Activated T-cell treated with anti-CD3 and anti-CD28 coated beads, Interleukin-2, amount 50 U/mL, for 24 hours (primary cell): ENCODE measurements at regions not wholly inside any gene's neighbourhood (a gene's known extent, or its start where the extent isn't known, plus 50 kb on each side); places are given as distances from the start of the nearest gene placed in this dataset.

Experiments used
- DNase-seq: peaks from one replicate; pipeline ENCODE4 v3.0.0-alpha.2; 2020
- H3K27ac Mint-ChIP-seq: 2 replicates; pipeline ENCODE4 v1.8.0; 2020; ENCODE audit warnings: mild to moderate bottlenecking, mixed read lengths
- H3K27me3 Mint-ChIP-seq: 2 replicates; pipeline ENCODE4 v1.8.0; 2020; ENCODE audit warnings: mixed read lengths
- H3K36me3 Mint-ChIP-seq: 2 replicates; pipeline ENCODE4 v1.8.0; 2020; ENCODE audit warnings: low read depth, mixed read lengths
- H3K4me1 Mint-ChIP-seq: 2 replicates; pipeline ENCODE4 v1.8.0; 2020; ENCODE audit warnings: low read depth, mixed read lengths
- H3K4me3 Mint-ChIP-seq: 2 replicates; pipeline ENCODE4 v1.8.0; 2020; ENCODE audit warnings: mild to moderate bottlenecking, moderate library complexity, mixed read lengths
- H3K9me3 Mint-ChIP-seq: 2 replicates; pipeline ENCODE4 v1.8.0; 2020; ENCODE audit warnings: mixed read lengths

- Mint-ChIP-seq H3K27me3 (peaks cover 85% of the 10 kb centered on the region), H3K36me3 (no peaks in the 10 kb centered on the region), H3K4me1 (peaks cover 48% of the 10 kb centered on the region), H3K4me3 (no peak overlapping the region), H3K9me3 (no peaks in the 10 kb centered on the region), H3K27ac (no peak overlapping the region)
- no peak for DNase-seq
These were observed 100.9 kb upstream of the PRDM1 start for GRCh38 chr6:105985098-105985815.

DNA sequence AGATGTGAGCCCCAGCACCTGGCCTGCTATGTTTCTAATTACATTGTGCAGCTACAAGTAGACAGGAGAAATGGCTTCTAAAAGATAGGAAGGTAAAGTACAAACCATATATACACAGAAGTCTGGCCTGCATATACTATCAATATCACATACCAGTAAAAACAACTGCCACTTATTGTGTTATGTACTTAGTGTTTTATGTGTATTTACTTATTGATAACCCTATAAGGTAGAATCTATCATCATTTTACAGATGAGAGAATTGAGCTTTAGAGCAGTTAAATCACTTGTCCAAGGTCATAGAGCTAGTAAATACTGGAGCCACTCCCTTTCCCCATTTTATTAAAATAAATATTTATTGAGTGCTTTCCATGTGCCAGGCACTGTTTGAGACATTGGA, 102.4 kb upstream of the PRDM1 start:
- Mint-ChIP-seq H3K4me3 (no peak overlapping the region), H3K27ac (peak overlapping the region; percentile 96), H3K27me3 (peaks cover 76% of the 10 kb centered on the region), H3K4me1 (peaks cover 58% of the 10 kb centered on the region), H3K9me3 (no peaks in the 10 kb centered on the region), H3K36me3 (no peaks in the 10 kb centered on the region)
- no peak for DNase-seq

DNA sequence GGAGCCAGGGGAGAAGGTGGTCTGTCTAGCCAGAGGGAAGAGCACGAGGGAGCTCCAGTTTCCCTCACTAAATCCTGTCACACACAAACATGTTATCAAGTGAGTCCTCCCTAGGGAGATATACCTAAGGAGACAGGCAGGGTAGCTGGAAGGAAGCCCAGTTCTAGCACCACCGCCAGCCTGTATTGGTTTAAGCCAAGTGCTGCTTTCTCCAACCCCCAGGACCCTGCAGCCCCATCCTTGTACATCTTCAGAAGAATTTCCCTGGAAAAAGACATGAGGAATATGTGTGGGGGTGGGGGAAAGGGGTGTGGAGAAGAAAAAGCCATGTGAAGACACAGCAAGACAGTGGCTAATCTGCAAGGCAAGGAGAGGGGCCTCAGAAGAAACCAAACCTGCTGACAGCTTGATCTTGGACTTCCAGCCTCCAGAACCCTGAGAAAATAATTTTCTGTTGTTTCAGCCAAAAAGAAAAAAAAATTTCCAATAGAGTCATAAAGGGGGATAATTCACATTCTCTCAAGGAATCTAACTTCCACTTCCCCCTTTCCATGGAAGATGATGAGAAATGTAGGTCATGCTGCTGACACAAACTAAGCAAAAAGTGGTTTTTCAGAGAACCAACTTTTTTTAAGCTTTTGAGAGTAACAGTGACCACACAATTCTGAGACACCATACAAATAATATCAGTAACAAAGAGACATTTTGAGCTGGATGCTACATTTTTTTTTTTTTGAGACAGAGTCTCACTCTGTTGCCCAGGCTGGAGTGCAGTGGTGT, 103.2 kb upstream of the PRDM1 start:
- DNase-seq: no peak
- H3K27ac Mint-ChIP-seq: peak overlapping the region; percentile 96
- H3K36me3 Mint-ChIP-seq: no peaks in the 10 kb centered on the region
- H3K4me1 Mint-ChIP-seq: peaks cover 61% of the 10 kb centered on the region
- peaks cover 78% of the 10 kb centered on the region for H3K27me3 Mint-ChIP-seq
- no peak overlapping the region for H3K4me3 Mint-ChIP-seq
- H3K9me3 Mint-ChIP-seq: peaks cover under 1% of the 10 kb centered on the region

DNA sequence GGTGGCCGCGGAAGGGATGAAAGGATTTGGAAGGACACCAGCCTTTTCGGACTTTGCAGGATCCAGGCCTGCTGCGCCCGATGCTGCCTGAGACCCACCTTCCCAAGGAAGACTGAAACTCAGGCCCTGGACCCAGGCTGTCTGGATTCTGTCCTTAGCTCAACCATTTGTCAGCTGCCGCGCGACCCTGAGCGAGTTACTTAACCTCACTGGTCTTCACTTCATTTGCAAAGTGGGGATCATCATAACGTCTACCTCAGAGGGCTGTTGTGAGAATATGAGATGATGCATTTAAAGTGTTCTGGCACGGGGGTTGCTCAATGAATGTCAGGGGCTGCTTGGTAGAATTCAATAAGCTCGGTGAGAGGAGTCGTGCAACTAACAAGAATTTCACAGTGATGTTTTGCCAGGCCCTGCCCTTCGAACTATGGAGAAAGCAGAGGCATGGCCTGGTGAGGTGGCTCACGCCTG, 104.2 kb upstream of the PRDM1 start:
- H3K27me3 Mint-ChIP-seq: peaks cover 73% of the 10 kb centered on the region
- no peak for DNase-seq
- H3K4me3 Mint-ChIP-seq: peak overlapping the region; percentile 79
- H3K4me1 Mint-ChIP-seq: peaks cover 61% of the 10 kb centered on the region
- peak overlapping the region; percentile 96 for H3K27ac Mint-ChIP-seq
- peaks cover 2% of the 10 kb centered on the region for H3K9me3 Mint-ChIP-seq
- no peaks in the 10 kb centered on the region for H3K36me3 Mint-ChIP-seq

DNA sequence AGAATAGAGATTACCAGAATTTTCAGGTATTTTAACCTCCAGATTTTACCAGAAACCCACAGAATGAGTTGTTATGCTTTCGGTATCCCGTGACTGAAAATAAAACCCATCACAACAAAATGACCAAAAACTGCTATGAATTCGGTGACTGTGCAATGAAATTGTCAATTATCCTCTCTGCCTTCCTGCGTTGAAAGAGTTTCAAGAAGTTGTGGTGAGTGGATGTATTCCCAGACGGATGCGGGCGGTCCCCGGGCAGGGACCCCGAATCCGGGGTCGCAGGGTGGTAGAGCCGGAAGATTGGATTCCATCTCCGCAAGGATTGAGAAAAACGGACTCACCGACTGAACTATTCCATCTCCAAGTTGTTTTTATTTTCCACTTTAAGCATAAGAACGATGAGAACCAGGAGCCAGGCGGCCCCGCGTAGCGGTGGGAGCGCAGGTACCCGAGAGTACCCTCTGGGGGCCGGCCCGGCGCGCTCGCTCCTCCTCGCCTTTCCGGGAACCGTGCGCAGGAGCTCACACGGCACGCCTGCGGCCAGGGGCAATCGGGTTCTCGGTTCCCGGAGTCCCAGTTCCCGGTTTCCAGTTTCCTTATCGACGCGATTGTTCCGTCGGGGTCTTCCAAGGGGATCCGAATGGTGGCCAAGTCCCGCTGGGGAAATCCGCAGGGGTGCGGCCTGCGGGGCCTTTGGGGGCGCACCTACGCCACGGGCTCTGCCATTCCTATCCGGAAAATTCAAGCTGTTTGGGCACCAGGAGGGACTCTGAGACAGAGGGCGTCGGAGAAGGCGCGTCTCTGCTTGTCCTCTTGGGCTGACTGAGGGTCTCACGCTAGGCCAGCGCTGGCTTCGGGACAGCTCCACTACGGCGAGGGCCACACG, 104.9 kb upstream of the PRDM1 start:
- H3K27ac Mint-ChIP-seq: peak overlapping the region; percentile 96
- peaks cover 2% of the 10 kb centered on the region for H3K9me3 Mint-ChIP-seq
- peaks cover 72% of the 10 kb centered on the region for H3K27me3 Mint-ChIP-seq
- peaks cover 61% of the 10 kb centered on the region for H3K4me1 Mint-ChIP-seq
- peak overlapping the region; percentile 79 for H3K4me3 Mint-ChIP-seq
- DNase-seq: peak; percentile 62
- H3K36me3 Mint-ChIP-seq: no peaks in the 10 kb centered on the region

- peaks cover 66% of the 10 kb centered on the region for H3K27me3 Mint-ChIP-seq
These were observed 107.2 kb upstream of the PRDM1 start for GRCh38 chr6:105978974-105979373.

GRCh38 chr6:105977934-105978504, 108.1 kb upstream of the PRDM1 start:
- Mint-ChIP-seq H3K27ac (no peak overlapping the region), H3K27me3 (peaks cover 60% of the 10 kb centered on the region), H3K9me3 (peaks cover 13% of the 10 kb centered on the region), H3K4me1 (peaks cover 44% of the 10 kb centered on the region), H3K4me3 (no peak overlapping the region), H3K36me3 (peaks cover 4% of the 10 kb centered on the region)
- DNase-seq: no peak

More at GRCh38 chr6:105978974-105979373, 107.2 kb upstream of the PRDM1 start:
- DNase-seq: no peak
- no peak overlapping the region for H3K4me3 Mint-ChIP-seq
- H3K36me3 Mint-ChIP-seq: no peaks in the 10 kb centered on the region
- H3K27ac Mint-ChIP-seq: no peak overlapping the region
- peaks cover 52% of the 10 kb centered on the region for H3K4me1 Mint-ChIP-seq
- H3K9me3 Mint-ChIP-seq: peaks cover 6% of the 10 kb centered on the region

DNA sequence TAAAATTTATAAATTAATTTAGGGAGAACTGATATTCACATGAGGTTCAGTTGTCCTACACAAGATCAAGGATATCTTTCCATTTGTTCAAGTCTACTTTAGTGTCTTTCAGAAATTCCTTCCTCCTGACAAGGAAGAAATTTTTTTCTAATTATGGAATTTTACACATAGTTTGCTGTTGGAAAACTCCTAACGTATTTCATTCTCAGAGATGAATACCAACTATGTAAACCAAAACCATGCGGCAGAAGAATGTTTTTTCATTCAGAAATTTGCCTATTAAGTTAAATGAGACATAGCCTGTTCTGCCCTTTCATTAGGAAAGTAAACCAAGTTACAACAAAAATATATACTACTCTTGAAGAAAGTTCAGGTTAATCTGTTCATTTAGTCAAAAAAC, 111.2 kb upstream of the PRDM1 start:
- Mint-ChIP-seq H3K4me1 (peaks cover 17% of the 10 kb centered on the region), H3K4me3 (no peak overlapping the region), H3K27ac (no peak overlapping the region), H3K27me3 (peaks cover 45% of the 10 kb centered on the region), H3K36me3 (peaks cover 10% of the 10 kb centered on the region), H3K9me3 (peaks cover 29% of the 10 kb centered on the region)
- no peak for DNase-seq

GRCh38 chr6:105972440-105972839, 113.7 kb upstream of the PRDM1 start:
- H3K4me1 Mint-ChIP-seq: peaks cover 3% of the 10 kb centered on the region
- H3K9me3 Mint-ChIP-seq: peaks cover 38% of the 10 kb centered on the region
- H3K36me3 Mint-ChIP-seq: peaks cover 10% of the 10 kb centered on the region
- H3K27me3 Mint-ChIP-seq: peaks cover 30% of the 10 kb centered on the region
- no peak for DNase-seq
- H3K27ac Mint-ChIP-seq: no peak overlapping the region
- no peak overlapping the region for H3K4me3 Mint-ChIP-seq

- H3K4me1 Mint-ChIP-seq: no peaks in the 10 kb centered on the region
- H3K27me3 Mint-ChIP-seq: peaks cover 7% of the 10 kb centered on the region
- DNase-seq: no peak
- H3K27ac Mint-ChIP-seq: no peak overlapping the region
- peaks cover 10% of the 10 kb centered on the region for H3K36me3 Mint-ChIP-seq
- peaks cover 35% of the 10 kb centered on the region for H3K9me3 Mint-ChIP-seq
- H3K4me3 Mint-ChIP-seq: no peak overlapping the region
These were observed 117.4 kb upstream of the PRDM1 start for GRCh38 chr6:105968603-105969333.

DNA sequence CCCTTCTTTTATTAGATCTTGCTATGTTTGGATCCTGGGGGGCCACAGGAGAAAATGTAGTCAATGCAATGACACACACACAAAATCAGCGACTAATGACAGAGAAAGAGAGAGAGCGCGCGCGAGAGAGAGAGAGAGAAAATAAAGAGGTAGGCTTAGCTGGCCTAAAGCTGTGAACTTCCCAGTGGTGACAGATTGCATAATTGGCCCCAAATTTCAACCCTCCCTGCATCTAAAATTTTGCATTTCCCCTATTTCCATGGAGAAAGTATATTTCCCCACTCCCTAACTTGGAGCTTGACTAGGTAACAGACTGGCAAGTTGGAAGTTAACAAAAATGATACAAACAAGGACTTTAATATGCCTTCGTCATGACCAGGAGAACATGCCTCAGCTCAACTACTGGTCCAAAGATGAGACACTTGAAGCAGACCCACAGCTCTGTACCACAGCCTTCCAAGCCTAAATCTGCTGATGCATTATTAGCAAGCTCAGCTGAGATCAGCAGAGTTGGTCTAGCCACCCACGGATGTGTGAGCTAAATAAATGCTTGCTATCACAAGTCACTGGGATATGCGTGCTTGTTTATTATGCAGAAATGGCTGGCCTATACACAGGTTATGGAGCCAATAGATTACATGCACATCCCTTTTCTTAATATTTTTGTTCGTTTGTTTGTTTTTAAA, 118.1 kb upstream of the PRDM1 start:
- Mint-ChIP-seq H3K27ac (no peak overlapping the region), H3K9me3 (peaks cover 28% of the 10 kb centered on the region), H3K27me3 (peaks cover 5% of the 10 kb centered on the region), H3K36me3 (peaks cover 7% of the 10 kb centered on the region), H3K4me1 (no peaks in the 10 kb centered on the region), H3K4me3 (no peak overlapping the region)
- no peak for DNase-seq

DNA sequence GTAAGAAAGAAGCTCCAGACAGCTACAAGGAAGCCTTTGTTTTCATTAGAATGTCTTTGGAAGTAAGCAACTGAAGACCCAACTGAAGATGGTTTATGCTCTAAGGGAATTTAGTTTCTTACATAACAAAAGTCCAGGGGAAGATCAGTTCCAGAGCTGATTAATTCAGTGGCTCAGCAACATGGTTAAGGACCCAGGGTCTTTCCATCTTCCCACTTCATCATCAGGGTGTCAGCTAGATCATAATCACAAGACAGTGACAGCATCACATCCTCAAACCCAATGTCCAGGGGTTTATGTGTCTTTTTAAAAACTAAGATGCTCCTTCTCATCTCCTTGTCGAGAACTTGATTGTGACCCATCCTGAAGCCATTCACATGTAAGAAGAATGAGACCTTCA, 119.7 kb upstream of the PRDM1 start:
- peaks cover 14% of the 10 kb centered on the region for H3K9me3 Mint-ChIP-seq
- no peak overlapping the region for H3K27ac Mint-ChIP-seq
- no peak for DNase-seq
- H3K27me3 Mint-ChIP-seq: no peaks in the 10 kb centered on the region
- H3K4me1 Mint-ChIP-seq: no peaks in the 10 kb centered on the region
- peaks cover 2% of the 10 kb centered on the region for H3K36me3 Mint-ChIP-seq
- no peak overlapping the region for H3K4me3 Mint-ChIP-seq
